ENCODE measurements at regions not wholly inside any gene's neighbourhood (a gene's known extent, or its start where the extent isn't known, plus 50 kb on each side); places are given as distances from the start of the nearest gene placed in this dataset.

GRCh38 chr4:14545807-14546206 is 456.5 kb upstream of the CPEB2 start:
- Histone ChIP-seq H3K4me3 (ENCODE audit: low read length) (no peak overlapping the region), H3K27me3 (ENCODE audit: control insufficient read depth, insufficient read depth, low read length) (no peaks in the 10 kb centered on the region), H3K4me2 (ENCODE audit: low read length) (no peak overlapping the region), H3K9ac (ENCODE audit: low read depth, low read length) (no peak overlapping the region), H3K4me1 (ENCODE audit: control insufficient read depth, insufficient read depth, low read length) (no peaks in the 10 kb centered on the region), H3K36me3 (ENCODE audit: insufficient read depth, low read length) (no peaks in the 10 kb centered on the region), H3K9me3 (replicated peaks; ENCODE audit: low read length) (no peaks in the 10 kb centered on the region)

GRCh38 chr4:14552119-14552518 is 450.2 kb upstream of the CPEB2 start:
- no peaks in the 10 kb centered on the region for H3K27me3 ChIP-seq (ENCODE audit: control insufficient read depth, insufficient read depth, low read length)
- no peak overlapping the region for H3K9ac ChIP-seq (ENCODE audit: low read depth, low read length)
- no peaks in the 10 kb centered on the region for H3K4me1 ChIP-seq (ENCODE audit: control insufficient read depth, insufficient read depth, low read length)
- H3K4me2 ChIP-seq (ENCODE audit: low read length): no peak overlapping the region
- H3K9me3 ChIP-seq (replicated peaks; ENCODE audit: low read length): no peaks in the 10 kb centered on the region
- no peaks in the 10 kb centered on the region for H3K36me3 ChIP-seq (ENCODE audit: insufficient read depth, low read length)
- no peak overlapping the region for H3K4me3 ChIP-seq (ENCODE audit: low read length)

GRCh38 chr4:14559646-14560045 is 442.6 kb upstream of the CPEB2 start:
- H3K36me3 ChIP-seq (ENCODE audit: insufficient read depth, low read length): no peaks in the 10 kb centered on the region

GRCh38 chr4:14560577-14560976 is 441.7 kb upstream of the CPEB2 start:
- Histone ChIP-seq H3K9ac (ENCODE audit: low read depth, low read length) (no peak overlapping the region), H3K36me3 (ENCODE audit: insufficient read depth, low read length) (no peaks in the 10 kb centered on the region), H3K27me3 (ENCODE audit: control insufficient read depth, insufficient read depth, low read length) (no peaks in the 10 kb centered on the region), H3K4me1 (ENCODE audit: control insufficient read depth, insufficient read depth, low read length) (no peaks in the 10 kb centered on the region), H3K4me2 (ENCODE audit: low read length) (no peak overlapping the region), H3K4me3 (ENCODE audit: low read length) (no peak overlapping the region), H3K9me3 (replicated peaks; ENCODE audit: low read length) (no peaks in the 10 kb centered on the region)

More at GRCh38 chr4:14559646-14560045, 442.6 kb upstream of the CPEB2 start:
- Histone ChIP-seq H3K9me3 (replicated peaks; ENCODE audit: low read length) (no peaks in the 10 kb centered on the region), H3K9ac (ENCODE audit: low read depth, low read length) (no peak overlapping the region), H3K4me1 (ENCODE audit: control insufficient read depth, insufficient read depth, low read length) (no peaks in the 10 kb centered on the region), H3K4me3 (ENCODE audit: low read length) (no peak overlapping the region), H3K27me3 (ENCODE audit: control insufficient read depth, insufficient read depth, low read length) (no peaks in the 10 kb centered on the region), H3K4me2 (ENCODE audit: low read length) (no peak overlapping the region)

- no peaks in the 10 kb centered on the region for H3K36me3 ChIP-seq (ENCODE audit: insufficient read depth, low read length)
- no peaks in the 10 kb centered on the region for H3K27me3 ChIP-seq (ENCODE audit: control insufficient read depth, insufficient read depth, low read length)
- H3K9ac ChIP-seq (ENCODE audit: low read depth, low read length): no peak overlapping the region
- no peaks in the 10 kb centered on the region for H3K9me3 ChIP-seq (replicated peaks; ENCODE audit: low read length)
- no peak overlapping the region for H3K4me3 ChIP-seq (ENCODE audit: low read length)
- no peak overlapping the region for H3K4me2 ChIP-seq (ENCODE audit: low read length)
- no peaks in the 10 kb centered on the region for H3K4me1 ChIP-seq (ENCODE audit: control insufficient read depth, insufficient read depth, low read length)
These were observed 439.4 kb upstream of the CPEB2 start for GRCh38 chr4:14562901-14563300.

GRCh38 chr4:14564281-14564680 is 438.0 kb upstream of the CPEB2 start:
- Histone ChIP-seq H3K36me3 (ENCODE audit: insufficient read depth, low read length) (no peaks in the 10 kb centered on the region), H3K4me3 (ENCODE audit: low read length) (no peak overlapping the region), H3K9ac (ENCODE audit: low read depth, low read length) (no peak overlapping the region), H3K9me3 (replicated peaks; ENCODE audit: low read length) (no peaks in the 10 kb centered on the region), H3K4me1 (ENCODE audit: control insufficient read depth, insufficient read depth, low read length) (no peaks in the 10 kb centered on the region), H3K27me3 (ENCODE audit: control insufficient read depth, insufficient read depth, low read length) (no peaks in the 10 kb centered on the region), H3K4me2 (ENCODE audit: low read length) (no peak overlapping the region)

- Histone ChIP-seq H3K4me3 (ENCODE audit: low read length) (no peak overlapping the region), H3K36me3 (ENCODE audit: insufficient read depth, low read length) (no peaks in the 10 kb centered on the region), H3K9ac (ENCODE audit: low read depth, low read length) (no peak overlapping the region), H3K4me1 (ENCODE audit: control insufficient read depth, insufficient read depth, low read length) (no peaks in the 10 kb centered on the region), H3K27me3 (ENCODE audit: control insufficient read depth, insufficient read depth, low read length) (no peaks in the 10 kb centered on the region), H3K4me2 (ENCODE audit: low read length) (no peak overlapping the region), H3K9me3 (replicated peaks; ENCODE audit: low read length) (no peaks in the 10 kb centered on the region)
These were observed 435.8 kb upstream of the CPEB2 start for GRCh38 chr4:14566518-14566917.

GRCh38 chr4:14568351-14568750 is 433.9 kb upstream of the CPEB2 start:
- H3K4me3 ChIP-seq (ENCODE audit: low read length): no peak overlapping the region
- H3K36me3 ChIP-seq (ENCODE audit: insufficient read depth, low read length): no peaks in the 10 kb centered on the region
- no peaks in the 10 kb centered on the region for H3K4me1 ChIP-seq (ENCODE audit: control insufficient read depth, insufficient read depth, low read length)
- H3K27me3 ChIP-seq (ENCODE audit: control insufficient read depth, insufficient read depth, low read length): no peaks in the 10 kb centered on the region
- H3K4me2 ChIP-seq (ENCODE audit: low read length): no peak overlapping the region
- H3K9ac ChIP-seq (ENCODE audit: low read depth, low read length): no peak overlapping the region
- H3K9me3 ChIP-seq (replicated peaks; ENCODE audit: low read length): no peaks in the 10 kb centered on the region

GRCh38 chr4:14575289-14575688 is 427.0 kb upstream of the CPEB2 start:
- no peaks in the 10 kb centered on the region for H3K9me3 ChIP-seq (replicated peaks; ENCODE audit: low read length)
- no peaks in the 10 kb centered on the region for H3K36me3 ChIP-seq (ENCODE audit: insufficient read depth, low read length)
- no peak overlapping the region for H3K4me2 ChIP-seq (ENCODE audit: low read length)
- no peak overlapping the region for H3K9ac ChIP-seq (ENCODE audit: low read depth, low read length)
- H3K4me3 ChIP-seq (ENCODE audit: low read length): no peak overlapping the region
- H3K4me1 ChIP-seq (ENCODE audit: control insufficient read depth, insufficient read depth, low read length): no peaks in the 10 kb centered on the region
- H3K27me3 ChIP-seq (ENCODE audit: control insufficient read depth, insufficient read depth, low read length): no peaks in the 10 kb centered on the region

GRCh38 chr4:14575919-14576318 is 426.4 kb upstream of the CPEB2 start:
- no peaks in the 10 kb centered on the region for H3K9me3 ChIP-seq (replicated peaks; ENCODE audit: low read length)
- H3K4me3 ChIP-seq (ENCODE audit: low read length): no peak overlapping the region
- H3K27me3 ChIP-seq (ENCODE audit: control insufficient read depth, insufficient read depth, low read length): no peaks in the 10 kb centered on the region
- H3K36me3 ChIP-seq (ENCODE audit: insufficient read depth, low read length): no peaks in the 10 kb centered on the region
- no peak overlapping the region for H3K4me2 ChIP-seq (ENCODE audit: low read length)
- no peaks in the 10 kb centered on the region for H3K4me1 ChIP-seq (ENCODE audit: control insufficient read depth, insufficient read depth, low read length)
- H3K9ac ChIP-seq (ENCODE audit: low read depth, low read length): no peak overlapping the region

GRCh38 chr4:14580061-14580460 is 422.2 kb upstream of the CPEB2 start:
- Histone ChIP-seq H3K4me2 (ENCODE audit: low read length) (no peak overlapping the region), H3K4me1 (ENCODE audit: control insufficient read depth, insufficient read depth, low read length) (no peaks in the 10 kb centered on the region), H3K9ac (ENCODE audit: low read depth, low read length) (no peak overlapping the region), H3K27me3 (ENCODE audit: control insufficient read depth, insufficient read depth, low read length) (no peaks in the 10 kb centered on the region), H3K4me3 (ENCODE audit: low read length) (no peak overlapping the region), H3K36me3 (ENCODE audit: insufficient read depth, low read length) (no peaks in the 10 kb centered on the region), H3K9me3 (replicated peaks; ENCODE audit: low read length) (no peaks in the 10 kb centered on the region)

- H3K9ac ChIP-seq (ENCODE audit: low read depth, low read length): no peak overlapping the region
- no peaks in the 10 kb centered on the region for H3K36me3 ChIP-seq (ENCODE audit: insufficient read depth, low read length)
- H3K4me3 ChIP-seq (ENCODE audit: low read length): no peak overlapping the region
- no peaks in the 10 kb centered on the region for H3K27me3 ChIP-seq (ENCODE audit: control insufficient read depth, insufficient read depth, low read length)
- H3K4me1 ChIP-seq (ENCODE audit: control insufficient read depth, insufficient read depth, low read length): no peaks in the 10 kb centered on the region
- H3K9me3 ChIP-seq (replicated peaks; ENCODE audit: low read length): no peaks in the 10 kb centered on the region
- no peak overlapping the region for H3K4me2 ChIP-seq (ENCODE audit: low read length)
These were observed 420.5 kb upstream of the CPEB2 start for GRCh38 chr4:14581741-14582140.
